PFSK-1 (cell line): ENCODE measurements at regions not wholly inside any gene's neighbourhood (a gene's known extent, or its start where the extent isn't known, plus 50 kb on each side); places are given as distances from the start of the nearest gene placed in this dataset.

Source experiments
- FOXP2 ChIP-seq: optimal IDR thresholded peaks from 2 replicates; pipeline ENCODE3; 2011; ENCODE audit warnings: borderline replicate concordance, control low read depth, inconsistent platforms; ENCODE audit not compliant: insufficient read depth; ENCODE audit errors: extremely low read length, extremely low read depth
- POLR2AphosphoS5 ChIP-seq: IDR thresholded peaks from 2 replicates; pipeline ENCODE4 v1.6.1; 2012; ENCODE audit warnings: low read depth, mild to moderate bottlenecking, control low read depth, low read length, moderate library complexity
- REST ChIP-seq, 2 experiments: IDR thresholded peaks; 2 replicates each; pipeline versions ENCODE4 v1.6.1 to v1.8.0; 2011 to 2012; ENCODE audit warnings: low read depth in 2 of 2, low read length in 2 of 2, control low read depth in 1 of 2, inconsistent platforms in 1 of 2, mild to moderate bottlenecking in 1 of 2, moderate library complexity in 1 of 2; ENCODE audit not compliant: insufficient read depth in 1 of 2
- SIN3A ChIP-seq: IDR thresholded peaks from 2 replicates; pipeline ENCODE4 v1.6.1; 2012; ENCODE audit warnings: mild to moderate bottlenecking, low read length, moderate library complexity, borderline replicate concordance; ENCODE audit not compliant: insufficient read depth
- TAF1 ChIP-seq: IDR thresholded peaks from 2 replicates; pipeline ENCODE4 v1.6.1; 2012; ENCODE audit warnings: low read length, control low read depth, borderline replicate concordance; ENCODE audit not compliant: insufficient read depth

GRCh38 chr13:33925563-33925962 is 107.6 kb downstream of the RFC3 start:
- TF ChIP-seq FOXP2: no peak
- TF ChIP-seq REST (IDR thresholded peaks at IDR 0.05; ENCODE audit: insufficient read depth in 1 of 2, low read depth in 2 of 2, low read length in 2 of 2): no peak
- TF ChIP-seq POLR2AphosphoS5: no peak
- no peak for TF ChIP-seq TAF1
- TF ChIP-seq SIN3A: no peak

GRCh38 chr13:33927315-33927714 is 109.4 kb downstream of the RFC3 start:
- TF ChIP-seq REST (IDR thresholded peaks at IDR 0.05; ENCODE audit: insufficient read depth in 1 of 2, low read depth in 2 of 2, low read length in 2 of 2) (no peak), TAF1 (no peak), FOXP2 (no peak), POLR2AphosphoS5 (no peak), SIN3A (no peak)

GRCh38 chr13:33931397-33932311 is 113.7 kb downstream of the RFC3 start:
- no peak for TF ChIP-seq SIN3A
- no peak for TF ChIP-seq TAF1
- TF ChIP-seq POLR2AphosphoS5: no peak
- TF ChIP-seq FOXP2: no peak
- TF ChIP-seq REST (IDR thresholded peaks at IDR 0.05; ENCODE audit: insufficient read depth in 1 of 2, low read depth in 2 of 2, low read length in 2 of 2): no peak

GRCh38 chr13:33932769-33933406 is 114.9 kb downstream of the RFC3 start:
- TF ChIP-seq POLR2AphosphoS5 (no peak), SIN3A (no peak), TAF1 (no peak), FOXP2 (no peak), REST (IDR thresholded peaks at IDR 0.05; ENCODE audit: insufficient read depth in 1 of 2, low read depth in 2 of 2, low read length in 2 of 2) (no peak)
